EH (cell line): ENCODE measurements at regions not wholly inside any gene's neighbourhood (a gene's known extent, or its start where the extent isn't known, plus 50 kb on each side); places are given as distances from the start of the nearest gene placed in this dataset.

ENCODE experiments used
- DNase-seq: peaks from one replicate; pipeline ENCODE4 v3.0.0-alpha.2; 2015; ENCODE audit warnings: low read depth

- DNase-seq, result no peak
These were observed 231.3 kb downstream of the ANAPC1 start for GRCh38 chr2:111652681-111653080.

- no peak for DNase-seq
These were observed 230.8 kb downstream of the ANAPC1 start for GRCh38 chr2:111653103-111653624.

GRCh38 chr2:111653913-111654312, 230.1 kb downstream of the ANAPC1 start:
- DNase-seq, result no peak

- no peak for DNase-seq
These were observed 229.2 kb downstream of the ANAPC1 start for GRCh38 chr2:111654829-111655228.

GRCh38 chr2:111656436-111656835, 227.6 kb downstream of the ANAPC1 start:
- no peak for DNase-seq

- no peak for DNase-seq
These were observed 227.1 kb downstream of the ANAPC1 start for GRCh38 chr2:111656894-111657293.

- DNase-seq, result no peak
These were observed 226.5 kb downstream of the ANAPC1 start for GRCh38 chr2:111657351-111657975.

- DNase-seq, result peak; percentile 90
These were observed 224.3 kb downstream of the ANAPC1 start for GRCh38 chr2:111659361-111660333.

GRCh38 chr2:111660811-111661210, 223.2 kb downstream of the ANAPC1 start:
- DNase-seq, result no peak

- DNase-seq, result no peak
These were observed 222.6 kb downstream of the ANAPC1 start for GRCh38 chr2:111661286-111661940.

GRCh38 chr2:111662039-111662770, 221.8 kb downstream of the ANAPC1 start:
- peak; percentile 81 for DNase-seq

GRCh38 chr2:111662771-111663470, 221.1 kb downstream of the ANAPC1 start:
- peak; percentile 25 for DNase-seq

GRCh38 chr2:111663471-111664274, 220.3 kb downstream of the ANAPC1 start:
- peak; percentile 44 for DNase-seq

- DNase-seq, result no peak
These were observed 219.6 kb downstream of the ANAPC1 start for GRCh38 chr2:111664275-111664850.

- DNase-seq, result no peak
These were observed 219.0 kb downstream of the ANAPC1 start for GRCh38 chr2:111665011-111665410.

GRCh38 chr2:111665551-111666116, 218.4 kb downstream of the ANAPC1 start:
- DNase-seq, result no peak

GRCh38 chr2:111666160-111666559, 217.8 kb downstream of the ANAPC1 start:
- DNase-seq, result no peak

- DNase-seq, result no peak
These were observed 217.0 kb downstream of the ANAPC1 start for GRCh38 chr2:111667001-111667400.

GRCh38 chr2:111667542-111668273, 216.3 kb downstream of the ANAPC1 start:
- DNase-seq, result peak; percentile 86
